Cardiac septum (tissue), 1 donor: ENCODE measurements at regions not wholly inside any gene's neighbourhood (a gene's known extent, or its start where the extent isn't known, plus 50 kb on each side); places are given as distances from the start of the nearest gene placed in this dataset.
"Not testable (repeated sequence)": the region's sequence is repeated elsewhere in the genome, so short reads cannot be mapped to it uniquely, and the experiment has no call there.

Experiments used
- DNase-seq: peaks from one replicate; pipeline ENCODE4 v3.0.0-alpha.2; 2020; ENCODE audit warnings: low spot score
- intact Hi-C: fragments of 100-400 bp; cut with DNase I; formaldehyde crosslinking; loops from one replicate; pipeline ENCODE4 v1.14.0; 2022
- donor health status: DM: no; HTN: no; CAD: no.

- DNase-seq = no peak
- intact Hi-C loops = no loop called here
Measured at GRCh38 chr12:115817389-115817788, 460.1 kb downstream of the MED13L start.

- intact Hi-C loops = no loop called here
Measured at GRCh38 chr12:115815924-115816323, 461.6 kb downstream of the MED13L start.

GRCh38 chr12:115813256-115813655 lies 464.2 kb downstream of the MED13L start:
- DNase-seq = no peak
- intact Hi-C loops = no loop called here

More at GRCh38 chr12:115815924-115816323, 461.6 kb downstream of the MED13L start:
- no peak for DNase-seq

DNA sequence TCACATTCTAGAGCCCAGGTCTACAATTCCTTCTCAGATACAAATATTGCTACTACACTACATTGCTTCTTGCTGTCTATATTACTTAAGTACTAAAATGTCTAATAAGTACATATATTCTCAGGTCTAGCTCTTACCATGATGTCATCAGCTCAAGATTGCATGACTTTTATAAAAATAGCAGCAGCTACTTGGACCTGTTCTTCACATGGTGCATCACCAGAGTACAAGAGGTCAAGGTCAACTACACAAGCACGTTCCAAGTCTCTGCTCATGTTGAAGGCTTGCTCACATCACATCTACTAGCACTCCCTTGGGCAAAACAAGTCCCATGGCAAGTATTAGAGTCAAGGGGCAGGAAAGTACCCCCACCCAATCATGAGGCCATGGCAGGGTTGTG lies 465.6 kb downstream of the MED13L start:
- DNase-seq = no peak
- intact Hi-C loops = no loop called here

- intact Hi-C loops = no loop called here
Measured at GRCh38 chr12:115811045-115811444, 466.4 kb downstream of the MED13L start.

GRCh38 chr12:115810122-115810901 lies 467.2 kb downstream of the MED13L start:
- no peak for DNase-seq

More at GRCh38 chr12:115811045-115811444, 466.4 kb downstream of the MED13L start:
- no peak for DNase-seq

DNA sequence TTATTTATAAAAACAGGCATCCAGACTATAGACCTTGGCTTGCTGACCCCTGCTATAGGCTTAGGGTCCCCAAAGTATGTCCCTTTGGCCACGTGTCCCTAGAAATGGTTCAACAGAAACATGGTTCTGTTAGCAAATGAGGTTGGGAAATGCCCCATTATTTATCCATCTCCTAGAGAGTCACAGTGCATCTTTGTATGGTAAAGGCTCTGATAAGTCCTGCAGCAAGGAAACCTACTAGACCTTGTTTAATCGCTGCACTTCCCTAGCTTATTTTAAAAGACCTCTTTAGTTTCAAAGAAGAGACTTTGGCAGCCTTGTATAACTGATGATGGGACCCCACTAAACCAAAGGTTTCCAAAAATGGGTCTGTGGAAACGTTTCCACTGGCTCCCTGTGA lies 471.5 kb downstream of the MED13L start:
- intact Hi-C loops = no loop called here
- no peak for DNase-seq

More at GRCh38 chr12:115810122-115810901, 467.2 kb downstream of the MED13L start:
- intact Hi-C loops = no loop called here

GRCh38 chr12:115802767-115803166 lies 474.7 kb downstream of the MED13L start:
- intact Hi-C loops = no loop called here

GRCh38 chr12:115801871-115802270 lies 475.6 kb downstream of the MED13L start:
- intact Hi-C loops = no loop called here
- no peak for DNase-seq

More at GRCh38 chr12:115802767-115803166, 474.7 kb downstream of the MED13L start:
- DNase-seq = no peak

DNA sequence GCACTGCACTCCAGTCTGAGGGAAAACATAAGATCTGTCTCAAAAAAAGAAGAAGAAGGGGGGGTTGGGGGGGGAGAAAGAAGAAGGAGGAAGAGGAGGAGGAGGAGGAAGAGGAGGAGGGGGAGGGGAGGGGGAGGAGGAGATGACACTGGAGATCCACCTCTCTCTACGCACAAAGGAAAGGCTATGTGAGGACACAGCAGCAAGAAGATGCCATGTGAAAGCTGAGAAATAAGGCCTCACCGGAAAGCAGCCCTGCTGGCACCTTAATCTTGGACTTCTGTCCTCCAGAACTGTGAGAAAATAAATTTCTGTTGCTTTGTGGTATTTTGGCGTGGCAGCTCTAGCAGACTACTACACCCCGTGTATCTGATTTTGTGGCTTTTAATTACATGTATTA lies 477.9 kb downstream of the MED13L start:
- intact Hi-C loops = no loop called here
- no peak for DNase-seq

DNA sequence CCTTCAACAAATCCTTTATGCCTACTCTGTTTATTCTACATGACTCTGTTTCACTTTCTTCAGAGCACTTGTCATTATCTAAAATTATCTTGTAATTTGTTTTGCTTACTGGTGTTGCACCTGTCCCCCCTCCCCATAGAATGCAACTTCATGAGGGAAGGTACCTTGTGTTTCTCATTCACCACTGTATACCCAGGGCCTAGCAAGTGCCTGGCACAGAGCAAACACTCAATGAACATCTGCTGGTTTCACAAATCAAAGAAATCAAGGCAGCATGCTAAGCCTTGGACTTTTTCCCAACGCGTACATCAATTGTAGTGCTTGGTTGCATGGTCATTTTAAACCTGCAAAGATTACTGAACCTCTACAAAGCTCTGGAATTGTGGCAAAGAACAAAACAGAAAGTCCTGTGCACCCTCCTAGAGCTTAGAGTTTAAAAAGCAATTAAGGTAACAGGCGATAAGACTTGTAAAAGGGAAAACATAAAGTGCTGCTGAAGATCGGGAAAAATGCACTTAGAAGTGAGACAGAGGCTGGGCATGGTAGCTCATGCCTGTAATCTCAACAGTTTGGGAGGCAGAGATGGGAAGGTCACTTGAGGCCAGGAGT lies 479.1 kb downstream of the MED13L start:
- intact Hi-C loops = no loop called here
- DNase-seq = no peak

DNA sequence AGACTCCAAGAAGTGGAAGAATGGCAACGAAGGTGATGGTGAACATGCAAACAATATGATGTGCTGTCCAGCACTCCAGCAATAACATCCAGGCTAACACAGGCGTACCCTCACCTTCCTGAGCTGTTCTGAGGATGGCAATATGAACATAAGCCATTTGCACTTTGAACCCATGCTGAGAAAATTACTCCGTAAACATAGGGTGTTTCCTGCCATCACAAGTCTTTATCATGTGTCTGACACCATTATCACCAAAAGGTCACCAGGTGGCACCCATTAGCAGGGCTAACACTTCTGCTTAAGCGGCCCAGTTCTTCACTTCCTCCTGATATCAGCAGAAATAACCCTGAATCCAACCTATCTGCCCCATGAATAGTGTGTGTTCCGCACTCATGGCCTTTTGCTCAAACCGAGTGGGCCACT lies 482.8 kb downstream of the MED13L start:
- intact Hi-C loops = no loop called here
- no peak for DNase-seq

- peak; percentile 83 for DNase-seq
Measured at GRCh38 chr12:115791331-115791730, 486.2 kb downstream of the MED13L start.

DNA sequence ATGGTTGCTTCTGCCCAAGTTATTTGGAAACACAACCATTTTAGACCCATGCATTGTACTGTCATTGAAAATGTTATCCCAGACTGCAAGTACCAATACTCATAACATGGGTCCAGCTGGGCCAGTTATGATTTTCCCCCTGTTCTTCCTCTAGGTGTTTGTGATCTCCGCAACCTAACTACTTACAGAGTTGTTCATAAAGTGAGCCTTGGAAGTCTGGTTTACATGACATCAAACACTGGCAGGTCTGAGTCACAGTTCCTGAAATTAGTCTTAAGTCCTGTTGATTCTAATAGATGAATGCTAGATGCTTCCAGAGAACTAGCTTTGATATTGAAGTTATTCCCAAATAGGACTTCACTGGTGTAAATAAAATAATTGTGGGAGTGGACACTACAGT lies 487.0 kb downstream of the MED13L start:
- DNase-seq = no peak
- intact Hi-C loops = no loop called here

More at GRCh38 chr12:115791331-115791730, 486.2 kb downstream of the MED13L start:
- intact Hi-C loops = no loop called here

DNA sequence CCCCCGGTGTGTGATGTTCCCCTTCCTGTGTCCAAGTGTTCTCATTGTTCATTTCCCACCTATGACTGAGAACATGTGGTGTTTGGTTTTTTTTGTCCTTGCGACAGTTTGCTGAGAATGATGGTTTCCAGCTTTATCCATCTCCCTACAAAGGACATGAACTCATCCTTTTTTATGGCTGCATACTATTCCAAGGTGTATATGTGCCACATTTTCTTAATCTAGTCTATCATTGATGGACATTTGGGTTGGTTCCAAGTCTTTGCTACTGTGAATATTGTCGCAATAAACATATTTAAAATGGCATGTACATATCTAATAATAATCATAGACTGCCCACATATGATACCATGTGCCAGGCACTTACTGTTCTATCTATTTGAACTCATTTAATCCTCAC lies 491.0 kb downstream of the MED13L start:
- DNase-seq, intact Hi-C loops: not testable (repeated sequence)

DNA sequence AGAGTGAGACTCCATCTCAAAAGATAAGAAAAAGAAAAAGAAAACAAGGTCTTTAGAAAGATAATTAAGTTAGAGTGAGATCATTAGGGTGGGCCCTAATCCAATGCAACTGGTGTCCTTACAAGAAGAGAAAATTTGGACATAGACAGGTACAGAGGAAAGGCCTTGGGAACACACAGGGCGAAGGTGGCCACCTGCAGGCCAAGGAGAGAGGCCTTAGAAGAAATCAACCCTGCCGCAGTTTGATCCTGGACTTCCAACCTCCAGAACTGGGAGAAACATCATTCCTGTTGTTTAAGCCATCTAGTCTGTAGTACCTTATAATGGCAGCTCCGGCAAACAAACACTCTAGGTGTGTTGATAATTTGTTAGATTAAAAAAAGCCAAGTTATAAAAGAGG lies 491.9 kb downstream of the MED13L start:
- no peak for DNase-seq
- intact Hi-C loops = no loop called here

DNA sequence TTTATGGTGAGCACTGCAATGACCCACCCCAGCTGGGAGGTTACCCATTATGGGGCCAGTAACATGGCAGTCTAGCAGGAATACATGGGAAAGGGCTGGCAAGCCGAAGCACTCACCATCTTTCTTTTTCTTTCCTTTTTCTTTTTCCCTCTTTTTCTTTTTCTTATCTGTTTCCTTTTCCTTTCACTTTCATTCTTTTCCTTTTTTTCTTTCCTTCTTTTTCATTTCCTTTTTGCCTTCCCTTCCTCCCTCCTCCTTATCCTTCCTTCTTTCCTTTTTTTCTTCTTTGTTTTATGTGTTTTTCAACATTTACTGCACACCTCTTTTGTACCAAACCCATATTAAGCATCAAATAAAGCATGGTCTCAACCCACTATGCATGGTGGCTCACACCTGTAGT lies 501.1 kb downstream of the MED13L start:
- intact Hi-C loops = no loop called here
- no peak for DNase-seq

DNA sequence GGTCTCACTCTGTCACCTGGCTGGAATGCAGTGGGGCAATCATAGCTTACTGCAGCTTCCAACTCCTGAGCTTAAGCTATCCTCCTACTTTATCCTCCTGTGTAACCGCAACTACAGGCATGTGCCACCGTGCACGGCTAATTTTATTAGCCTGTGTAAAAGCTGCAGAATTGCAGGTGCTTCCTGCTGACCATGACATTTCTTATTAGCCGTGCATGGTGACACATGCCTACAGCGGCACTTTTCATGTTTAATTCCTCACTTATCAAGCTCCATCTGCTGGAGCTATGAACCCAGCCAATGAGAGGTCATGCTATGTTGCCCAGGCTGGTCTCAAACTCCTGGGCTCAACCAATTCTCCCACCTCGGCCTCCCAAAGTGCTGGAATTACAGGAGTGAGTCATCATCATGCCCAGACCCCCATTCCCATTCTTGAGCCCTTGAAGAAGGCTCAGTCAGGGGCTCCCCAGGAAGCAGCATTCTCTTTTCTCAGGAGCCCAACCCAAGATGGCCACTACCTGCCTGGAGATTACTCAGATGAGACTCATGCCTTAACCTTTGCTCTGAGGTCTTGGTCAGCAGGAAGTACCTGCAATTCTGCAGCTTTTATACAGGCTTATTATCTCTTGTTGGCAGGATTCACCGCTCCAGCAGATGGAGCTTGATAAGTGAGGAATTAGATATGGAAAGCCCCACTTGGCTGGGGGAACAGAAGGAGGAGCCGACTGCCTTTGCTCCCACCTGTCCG lies 503.2 kb downstream of the MED13L start:
- no peak for DNase-seq
- intact Hi-C loops = no loop called here

- no peak for DNase-seq
- intact Hi-C loops = no loop called here
Measured at GRCh38 chr12:115771601-115772000, 505.9 kb downstream of the MED13L start.

DNA sequence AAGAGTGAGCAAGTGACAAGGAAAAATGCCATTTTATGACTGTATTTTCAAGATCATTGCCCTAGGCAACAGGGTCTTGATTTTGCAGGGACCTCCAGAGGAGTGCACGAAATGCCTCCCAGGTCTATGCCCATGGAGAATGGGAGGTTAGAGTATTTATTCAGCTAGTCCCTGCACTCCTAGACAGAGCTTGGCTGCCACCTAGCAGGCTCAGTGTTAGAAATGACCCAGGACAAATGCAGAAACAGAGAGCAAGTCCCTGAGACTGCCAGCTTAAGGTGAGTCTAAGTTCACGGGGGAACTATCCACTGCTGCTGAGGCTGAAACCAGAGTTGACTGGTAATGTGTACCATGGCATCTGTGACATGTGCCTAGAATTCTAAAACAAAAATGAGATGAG lies 506.4 kb downstream of the MED13L start:
- intact Hi-C loops = no loop called here

More for the DNA sequence above, 506.4 kb downstream of the MED13L start:
- no peak for DNase-seq
